ENCODE measurements at regions not wholly inside any gene's neighbourhood (a gene's known extent, or its start where the extent isn't known, plus 50 kb on each side); places are given as distances from the start of the nearest gene placed in this dataset.

GRCh38 chr17:79521225-79521624 is 89.6 kb downstream of the RBFOX3 start:
- DNase-seq (ENCODE audit: low read depth): no peak
- no peak for TF ChIP-seq CTCF (IDR thresholded peaks at IDR 0.05; ENCODE audit: low read length, missing control alignments)
- no peak overlapping the region for H3K4me3 ChIP-seq (replicated peaks; ENCODE audit: low read depth, low read length)

GRCh38 chr17:79520167-79521165 is 90.4 kb downstream of the RBFOX3 start:
- DNase-seq (ENCODE audit: low read depth): no peak
- no peak overlapping the region for H3K4me3 ChIP-seq (replicated peaks; ENCODE audit: low read depth, low read length)
- TF ChIP-seq CTCF (IDR thresholded peaks at IDR 0.05; ENCODE audit: low read length, missing control alignments): no peak

GRCh38 chr17:79519601-79520000 is 91.2 kb downstream of the RBFOX3 start:
- TF ChIP-seq CTCF (IDR thresholded peaks at IDR 0.05; ENCODE audit: low read length, missing control alignments): no peak
- no peak overlapping the region for H3K4me3 ChIP-seq (replicated peaks; ENCODE audit: low read depth, low read length)
- no peak for DNase-seq (ENCODE audit: low read depth)

- no peak for DNase-seq (ENCODE audit: low read depth)
These were observed 92.0 kb downstream of the RBFOX3 start for GRCh38 chr17:79518585-79519523.

GRCh38 chr17:79517827-79518584 is 92.8 kb downstream of the RBFOX3 start:
- no peak for TF ChIP-seq CTCF (IDR thresholded peaks at IDR 0.05; ENCODE audit: low read length, missing control alignments)
- no peak for DNase-seq (ENCODE audit: low read depth)
- H3K4me3 ChIP-seq (replicated peaks; ENCODE audit: low read depth, low read length): no peak overlapping the region

More at GRCh38 chr17:79518585-79519523, 92.0 kb downstream of the RBFOX3 start:
- H3K4me3 ChIP-seq (replicated peaks; ENCODE audit: low read depth, low read length): no peak overlapping the region
- TF ChIP-seq CTCF (IDR thresholded peaks at IDR 0.05; ENCODE audit: low read length, missing control alignments): no peak

Measured in fibroblast of pulmonary artery (primary cell).